ENCODE measurements at regions not wholly inside any gene's neighbourhood (a gene's known extent, or its start where the extent isn't known, plus 50 kb on each side); places are given as distances from the start of the nearest gene placed in this dataset.
A peak's percentile ranks its signal among the peaks of the same experiment; 100 is the strongest.

DNA sequence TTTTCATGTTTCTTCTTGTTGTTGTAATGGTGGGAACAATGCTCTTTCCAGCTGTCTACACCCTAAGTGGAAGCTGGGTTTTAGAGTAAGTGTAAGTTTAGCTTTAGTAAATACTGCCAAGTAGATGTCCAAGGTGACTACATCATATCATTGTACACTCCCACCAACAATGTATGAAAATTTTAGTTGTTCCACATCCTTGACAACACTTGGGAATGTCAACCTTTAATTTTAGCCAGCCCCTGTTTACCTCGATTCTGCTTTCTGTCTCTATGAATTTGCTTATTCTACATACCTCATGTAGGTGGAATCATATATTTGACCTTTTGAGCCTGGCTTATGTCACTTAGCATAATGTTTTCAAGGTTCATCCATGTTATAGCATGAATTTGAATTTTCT, 93.0 kb downstream of the MTPAP start:
- DNase-seq (ENCODE audit: low spot score) = no peak
- Mint-ChIP-seq H3K4me1 (ENCODE audit: low read depth) (peaks cover 8% of the 10 kb centered on the region), H3K36me3 (ENCODE audit: low read depth) (peaks cover 10% of the 10 kb centered on the region), H3K9me3 (peaks cover 23% of the 10 kb centered on the region), H3K27ac (no peak overlapping the region), H3K4me3 (ENCODE audit: low read depth) (no peak overlapping the region), H3K27me3 (ENCODE audit: low read depth) (peaks cover 32% of the 10 kb centered on the region)
- intact Hi-C loops (cut with micrococcal nuclease) = no loop called here

DNA sequence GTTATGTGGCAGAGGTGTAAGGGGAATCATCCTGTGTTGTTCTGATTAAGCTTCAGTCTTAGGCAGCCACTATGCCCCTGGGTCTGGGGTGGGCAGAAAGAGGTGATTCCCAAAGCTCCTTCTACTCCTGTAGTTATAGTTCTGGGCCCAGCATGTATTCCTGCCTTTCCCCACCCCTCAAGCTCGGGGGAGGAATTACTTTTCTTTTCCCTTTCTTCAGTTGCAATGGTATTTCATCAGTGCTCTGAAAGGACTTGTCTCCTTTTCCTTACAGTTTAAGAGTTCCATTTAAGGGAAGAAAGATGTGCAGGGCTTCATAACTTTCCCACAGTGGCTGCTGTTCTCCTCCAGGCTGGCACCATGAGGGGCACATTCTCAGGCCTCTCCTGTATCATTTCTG, 94.2 kb downstream of the MTPAP start:
- Mint-ChIP-seq H3K27ac (no peak overlapping the region), H3K27me3 (ENCODE audit: low read depth) (peaks cover 31% of the 10 kb centered on the region), H3K4me3 (ENCODE audit: low read depth) (no peak overlapping the region), H3K4me1 (ENCODE audit: low read depth) (peaks cover 8% of the 10 kb centered on the region), H3K36me3 (ENCODE audit: low read depth) (peaks cover 10% of the 10 kb centered on the region), H3K9me3 (peaks cover 24% of the 10 kb centered on the region)
- intact Hi-C loops (cut with micrococcal nuclease) = no loop called here
- DNase-seq (ENCODE audit: low spot score) = no peak

DNA sequence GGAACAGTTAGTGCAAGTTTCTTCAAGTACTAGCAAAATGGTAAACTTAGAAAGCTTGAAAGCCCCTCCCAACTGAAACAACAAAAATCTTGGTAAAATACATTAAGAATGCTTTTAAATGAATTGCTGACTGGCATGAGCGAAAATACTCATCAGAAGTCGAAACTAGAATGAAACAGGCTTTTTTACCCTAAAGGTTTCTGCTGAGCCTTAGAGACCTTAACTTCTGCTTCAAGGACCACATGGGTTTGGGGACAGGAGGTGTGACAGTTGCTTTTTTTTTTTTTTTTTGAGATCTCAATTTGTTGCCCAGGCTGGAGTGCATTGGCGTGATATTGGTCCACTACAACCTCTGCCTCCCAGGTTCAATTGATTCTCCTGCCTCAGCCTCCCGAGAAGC, 100.3 kb downstream of the MTPAP start:
- Mint-ChIP-seq H3K9me3 (peaks cover 27% of the 10 kb centered on the region), H3K27ac (no peak overlapping the region), H3K4me1 (ENCODE audit: low read depth) (peaks cover 12% of the 10 kb centered on the region), H3K36me3 (ENCODE audit: low read depth) (peaks cover 8% of the 10 kb centered on the region), H3K27me3 (ENCODE audit: low read depth) (peaks cover 11% of the 10 kb centered on the region), H3K4me3 (ENCODE audit: low read depth) (no peak overlapping the region)
- intact Hi-C loops (cut with micrococcal nuclease) = no loop called here
- DNase-seq (ENCODE audit: low spot score) = no peak

DNA sequence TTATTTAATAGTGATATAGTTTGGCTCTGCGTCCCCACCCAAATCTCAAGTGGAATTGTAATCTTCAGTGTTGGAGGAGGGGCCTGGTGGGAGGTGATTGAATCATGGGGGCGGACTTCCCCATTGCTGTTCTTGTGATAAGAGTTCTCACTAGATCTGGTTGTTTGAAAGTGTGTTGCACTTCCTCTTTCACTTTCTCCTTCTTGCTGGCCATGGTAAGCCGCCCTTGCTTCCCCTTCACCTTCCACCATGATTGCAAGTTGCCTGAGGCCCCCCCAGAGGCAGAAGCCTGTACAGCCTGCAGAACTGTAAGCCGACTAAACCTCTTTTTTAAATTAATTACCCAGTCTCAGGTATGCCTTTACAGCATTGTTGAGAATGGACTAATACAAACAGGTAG, 101.4 kb downstream of the MTPAP start:
- Mint-ChIP-seq H3K36me3 (ENCODE audit: low read depth) (peaks cover 5% of the 10 kb centered on the region), H3K27ac (no peak overlapping the region), H3K9me3 (peaks cover 21% of the 10 kb centered on the region), H3K4me1 (ENCODE audit: low read depth) (peaks cover 8% of the 10 kb centered on the region), H3K27me3 (ENCODE audit: low read depth) (peaks cover 9% of the 10 kb centered on the region), H3K4me3 (ENCODE audit: low read depth) (no peak overlapping the region)
- DNase-seq (ENCODE audit: low spot score) = no peak
- intact Hi-C loops (cut with micrococcal nuclease) = no loop called here

DNA sequence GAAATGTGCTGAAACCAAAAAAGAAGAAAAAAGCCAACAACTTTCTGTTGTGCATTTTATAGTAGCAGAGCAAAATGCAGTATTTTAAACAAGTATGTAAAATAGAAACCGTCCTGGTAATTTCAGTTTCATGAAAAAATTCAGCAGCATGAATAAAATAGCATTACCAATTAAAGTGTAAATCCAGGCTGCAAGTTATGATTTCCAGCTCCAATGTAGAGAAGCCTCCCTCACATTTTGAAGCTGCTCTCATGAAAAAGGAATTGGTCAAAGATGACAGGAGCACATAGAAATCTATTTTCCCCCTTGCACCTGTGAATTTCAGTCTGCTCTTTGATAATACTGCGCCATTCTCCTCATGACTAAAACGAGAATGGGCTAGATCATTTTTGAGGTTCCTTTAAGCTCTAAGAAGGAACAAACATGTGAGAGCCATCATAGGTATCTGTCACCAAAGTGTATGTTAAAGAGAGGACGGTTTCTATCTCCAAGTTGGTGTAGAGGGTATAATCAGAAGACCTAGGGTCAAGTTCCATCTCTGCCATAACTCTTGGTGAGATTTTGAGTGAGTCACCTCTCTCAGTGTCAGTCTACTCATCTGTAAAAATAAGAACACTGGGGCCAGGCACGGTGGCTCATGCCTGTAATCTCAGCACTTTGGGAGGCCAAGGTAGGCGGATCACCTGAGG, 107.5 kb downstream of the MTPAP start:
- H3K27ac Mint-ChIP-seq = no peak overlapping the region
- no peaks in the 10 kb centered on the region for H3K27me3 Mint-ChIP-seq (ENCODE audit: low read depth)
- H3K9me3 Mint-ChIP-seq = no peaks in the 10 kb centered on the region
- intact Hi-C loops (cut with micrococcal nuclease) = loop anchor here (1.0 to 5.0 kb wide), 2 partner anchors 224 to 243 kb away; no protein-coding TSS in a partner anchor
- H3K4me1 Mint-ChIP-seq (ENCODE audit: low read depth) = peaks cover 24% of the 10 kb centered on the region
- no peak overlapping the region for H3K4me3 Mint-ChIP-seq (ENCODE audit: low read depth)
- DNase-seq (ENCODE audit: low spot score) = no peak
- H3K36me3 Mint-ChIP-seq (ENCODE audit: low read depth) = no peaks in the 10 kb centered on the region

DNA sequence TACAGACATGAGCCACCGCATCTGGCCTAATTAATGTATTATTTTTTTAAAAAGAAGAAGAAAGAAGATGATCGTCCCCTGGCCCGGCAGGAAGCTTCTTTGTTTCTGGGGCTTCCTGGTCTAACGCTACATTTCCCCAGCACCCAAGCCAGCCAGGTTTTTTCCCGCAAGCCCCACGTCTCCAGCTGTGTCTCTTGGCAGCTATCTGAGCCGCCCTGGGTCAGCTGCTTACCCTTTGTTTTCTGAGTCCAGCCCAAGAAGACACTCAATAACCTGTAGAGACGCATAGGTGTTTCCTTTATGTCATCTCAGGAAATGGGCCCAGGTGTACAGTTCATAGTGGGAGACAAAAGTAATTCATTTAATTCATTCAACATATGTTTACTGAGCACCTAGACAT, 110.2 kb downstream of the MTPAP start:
- Mint-ChIP-seq H3K27me3 (ENCODE audit: low read depth) (peaks cover 2% of the 10 kb centered on the region), H3K9me3 (peaks cover 8% of the 10 kb centered on the region), H3K27ac (no peak overlapping the region), H3K4me1 (ENCODE audit: low read depth) (peaks cover 27% of the 10 kb centered on the region), H3K36me3 (ENCODE audit: low read depth) (peaks cover 4% of the 10 kb centered on the region), H3K4me3 (ENCODE audit: low read depth) (no peak overlapping the region)
- no peak for DNase-seq (ENCODE audit: low spot score)
- intact Hi-C loops (cut with micrococcal nuclease) = no loop called here

DNA sequence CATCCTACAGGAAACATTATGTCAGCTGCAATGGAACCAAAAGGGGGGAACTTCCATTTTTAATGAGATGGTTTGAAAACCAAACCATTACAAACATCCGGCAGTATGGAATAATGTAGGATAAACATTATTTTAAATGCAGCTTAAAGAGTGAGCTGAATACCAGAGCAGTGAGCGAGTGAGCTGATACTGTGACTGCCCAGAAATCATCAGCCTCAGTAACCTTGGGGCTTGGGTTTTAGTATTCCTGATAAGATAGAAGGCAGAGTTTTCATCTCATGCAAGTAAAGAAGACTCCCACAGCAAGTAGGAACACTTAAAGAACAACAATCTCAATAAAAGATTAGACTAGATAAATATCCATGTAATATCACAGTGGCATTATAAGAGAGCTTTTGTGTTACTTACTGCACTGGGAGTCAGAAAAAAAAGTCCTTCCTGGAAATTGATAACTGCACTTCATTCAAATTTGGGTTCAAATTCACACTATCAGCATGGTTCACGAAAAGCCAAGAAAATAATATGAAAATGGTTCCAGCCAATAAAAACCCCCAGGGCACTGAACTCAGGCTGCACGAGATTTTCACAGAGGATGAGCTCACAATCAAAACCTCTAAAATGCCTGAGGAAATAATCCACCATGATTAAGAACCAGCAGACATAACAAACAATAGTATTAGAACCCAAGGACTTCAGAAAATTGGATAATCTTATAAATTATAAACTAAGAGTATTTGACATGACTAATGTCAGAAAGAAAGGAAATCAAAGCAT, 115.7 kb downstream of the MTPAP start:
- H3K9me3 Mint-ChIP-seq = peaks cover 8% of the 10 kb centered on the region
- H3K27me3 Mint-ChIP-seq (ENCODE audit: low read depth) = peaks cover 2% of the 10 kb centered on the region
- H3K4me1 Mint-ChIP-seq (ENCODE audit: low read depth) = peaks cover 43% of the 10 kb centered on the region
- no peak overlapping the region for H3K4me3 Mint-ChIP-seq (ENCODE audit: low read depth)
- peaks cover 9% of the 10 kb centered on the region for H3K36me3 Mint-ChIP-seq (ENCODE audit: low read depth)
- H3K27ac Mint-ChIP-seq = no peak overlapping the region
- DNase-seq (ENCODE audit: low spot score) = no peak
- intact Hi-C loops (cut with micrococcal nuclease) = loop anchor here (2.0 to 5.0 kb wide), 2 partner anchors 61 to 235 kb away; no protein-coding TSS in a partner anchor

DNA sequence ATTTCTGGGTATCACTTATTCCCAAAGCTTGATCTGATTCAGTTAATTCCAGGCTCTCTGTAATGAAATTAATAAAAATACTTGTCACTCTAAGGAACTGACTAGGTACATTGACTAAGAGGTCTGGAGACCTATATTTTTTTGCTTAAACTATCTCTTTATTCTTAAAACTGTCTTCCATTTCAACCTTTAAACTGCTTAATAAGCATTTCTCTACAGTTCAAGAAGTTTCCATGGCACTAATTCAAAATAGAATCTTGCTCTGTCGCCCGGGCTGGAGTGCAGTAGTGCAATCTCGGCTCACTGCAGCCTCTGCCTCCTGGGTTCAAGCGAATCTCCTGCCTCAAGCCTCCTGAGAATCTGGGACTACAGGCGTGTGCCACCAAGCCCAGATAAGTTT, 117.4 kb downstream of the MTPAP start:
- peak overlapping the region; percentile 34 for H3K4me3 Mint-ChIP-seq (ENCODE audit: low read depth)
- peaks cover 42% of the 10 kb centered on the region for H3K4me1 Mint-ChIP-seq (ENCODE audit: low read depth)
- H3K27ac Mint-ChIP-seq = peak overlapping the region; percentile 17
- peaks cover 2% of the 10 kb centered on the region for H3K27me3 Mint-ChIP-seq (ENCODE audit: low read depth)
- peaks cover 8% of the 10 kb centered on the region for H3K9me3 Mint-ChIP-seq
- peaks cover 9% of the 10 kb centered on the region for H3K36me3 Mint-ChIP-seq (ENCODE audit: low read depth)
- intact Hi-C loops (cut with micrococcal nuclease) = loop anchor here (2.0 to 5.0 kb wide), 2 partner anchors 59 to 233 kb away; no protein-coding TSS in a partner anchor
- no peak for DNase-seq (ENCODE audit: low spot score)

DNA sequence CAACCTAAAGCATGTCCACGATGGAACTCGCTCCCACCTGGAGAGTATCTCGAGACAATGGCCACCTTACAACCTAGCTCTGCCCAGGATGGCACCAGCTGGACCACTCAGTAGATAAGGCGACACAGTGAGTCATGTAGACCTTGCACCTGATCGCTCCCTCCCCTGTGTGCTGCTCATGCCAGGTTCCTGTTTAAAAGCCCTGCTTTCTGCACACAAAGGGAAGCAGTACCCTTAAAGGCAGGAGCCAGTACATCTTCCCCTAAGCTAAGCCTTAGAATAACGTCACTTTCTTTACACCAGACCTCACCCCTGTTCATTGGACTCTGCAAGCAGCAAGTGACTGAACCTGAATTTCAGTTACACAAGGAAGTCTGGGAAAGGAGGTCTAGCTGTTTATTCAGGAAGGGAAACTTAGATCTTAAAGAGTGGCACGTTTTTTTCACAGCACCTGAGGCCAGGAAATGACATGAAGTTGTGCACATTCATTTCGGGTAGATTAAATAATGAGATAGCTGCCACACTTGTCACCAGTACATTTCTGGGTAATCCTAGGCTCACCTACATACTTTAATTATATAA, 117.9 kb downstream of the MTPAP start:
- intact Hi-C loops (cut with micrococcal nuclease) = loop anchor here (5.0 kb wide), 1 partner anchor 59 kb away; no protein-coding TSS in a partner anchor
- peak; percentile 25 for DNase-seq (ENCODE audit: low spot score)

DNA sequence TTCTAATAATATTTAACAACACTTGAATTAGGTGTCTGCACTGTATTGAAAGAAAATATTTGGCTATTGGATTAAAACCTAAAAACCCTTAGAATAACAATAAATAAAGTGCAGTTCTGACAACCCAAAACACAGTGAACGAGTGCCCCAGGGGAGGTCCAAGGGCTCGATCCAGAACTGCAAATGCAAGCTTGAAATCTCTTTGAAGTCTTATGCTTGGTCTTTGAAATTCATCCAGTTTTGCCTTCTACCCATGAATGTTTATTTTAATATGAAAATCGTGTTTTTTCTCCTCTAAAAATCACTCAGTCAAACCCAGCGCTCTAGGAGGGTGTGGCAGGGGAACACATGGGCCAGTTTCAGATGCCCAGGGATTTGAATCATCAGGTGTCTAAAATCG, 119.5 kb downstream of the MTPAP start:
- H3K27ac Mint-ChIP-seq = no peak overlapping the region
- no peaks in the 10 kb centered on the region for H3K27me3 Mint-ChIP-seq (ENCODE audit: low read depth)
- peaks cover 40% of the 10 kb centered on the region for H3K4me1 Mint-ChIP-seq (ENCODE audit: low read depth)
- intact Hi-C loops (cut with micrococcal nuclease) = no loop called here
- peaks cover 6% of the 10 kb centered on the region for H3K36me3 Mint-ChIP-seq (ENCODE audit: low read depth)
- H3K4me3 Mint-ChIP-seq (ENCODE audit: low read depth) = no peak overlapping the region
- peaks cover 2% of the 10 kb centered on the region for H3K9me3 Mint-ChIP-seq
- no peak for DNase-seq (ENCODE audit: low spot score)

More for the DNA sequence above, 117.9 kb downstream of the MTPAP start:
- peaks cover 42% of the 10 kb centered on the region for H3K4me1 Mint-ChIP-seq (ENCODE audit: low read depth)
- H3K4me3 Mint-ChIP-seq (ENCODE audit: low read depth) = no peak overlapping the region
- H3K9me3 Mint-ChIP-seq = peaks cover 8% of the 10 kb centered on the region
- no peaks in the 10 kb centered on the region for H3K27me3 Mint-ChIP-seq (ENCODE audit: low read depth)
- peak overlapping the region; percentile 13 for H3K27ac Mint-ChIP-seq
- H3K36me3 Mint-ChIP-seq (ENCODE audit: low read depth) = peaks cover 9% of the 10 kb centered on the region

DNA sequence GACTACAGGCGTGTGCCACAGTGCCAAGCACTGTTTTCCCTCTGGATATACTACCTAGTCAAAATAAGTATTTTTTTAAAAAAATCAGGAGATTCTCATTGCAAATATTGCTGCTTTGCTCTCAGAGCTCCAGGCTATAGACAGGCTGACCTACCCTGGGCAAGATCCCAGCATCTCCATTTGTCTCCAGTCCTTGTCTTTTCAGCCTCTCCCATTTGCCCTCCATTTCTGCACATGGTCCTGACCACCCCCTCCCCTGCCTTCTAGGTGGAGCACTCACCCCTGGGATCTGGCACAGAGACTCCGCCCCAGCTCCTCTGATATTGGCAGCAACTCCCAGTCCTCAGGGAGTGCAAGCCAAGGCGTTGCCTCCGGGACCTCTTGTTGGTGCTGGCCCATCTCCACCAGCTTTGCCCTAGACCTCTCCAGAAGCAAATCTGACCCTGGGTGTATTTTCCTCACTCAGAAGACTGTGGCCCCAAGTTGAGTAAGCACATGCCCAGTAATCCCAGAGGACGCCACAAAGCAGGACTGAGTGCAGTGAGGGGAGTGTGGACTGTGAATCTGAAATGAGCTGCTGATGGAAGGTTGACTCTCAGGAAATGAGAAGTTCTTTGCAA, 120.6 kb downstream of the MTPAP start:
- intact Hi-C loops (cut with micrococcal nuclease) = no loop called here
- DNase-seq (ENCODE audit: low spot score) = no peak
- Mint-ChIP-seq H3K27me3 (ENCODE audit: low read depth) (no peaks in the 10 kb centered on the region), H3K4me3 (ENCODE audit: low read depth) (no peak overlapping the region), H3K4me1 (ENCODE audit: low read depth) (peaks cover 38% of the 10 kb centered on the region), H3K9me3 (no peaks in the 10 kb centered on the region), H3K27ac (no peak overlapping the region), H3K36me3 (ENCODE audit: low read depth) (peaks cover 5% of the 10 kb centered on the region)

DNA sequence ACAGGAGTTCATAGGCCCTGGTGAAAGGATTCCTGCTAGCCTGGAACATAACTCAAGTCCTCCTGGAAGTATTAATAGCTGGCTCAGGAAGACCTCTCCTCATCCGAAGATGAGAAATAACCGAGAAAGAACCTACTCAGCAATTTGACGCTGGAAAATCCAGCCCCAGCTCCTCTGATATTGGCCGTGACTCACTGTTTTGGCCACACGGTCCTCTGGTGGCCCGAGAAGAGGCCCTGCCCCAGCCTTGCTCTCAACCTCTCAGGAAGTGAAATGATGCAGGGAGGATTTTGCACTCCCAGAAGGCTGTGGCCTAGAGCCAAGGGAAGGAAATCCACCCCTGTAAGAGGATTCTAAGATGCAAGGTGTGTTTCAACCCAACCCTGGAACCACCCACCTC, 121.6 kb downstream of the MTPAP start:
- intact Hi-C loops (cut with micrococcal nuclease) = no loop called here
- DNase-seq (ENCODE audit: low spot score) = no peak
- Mint-ChIP-seq H3K27ac (no peak overlapping the region), H3K4me1 (ENCODE audit: low read depth) (peaks cover 31% of the 10 kb centered on the region), H3K36me3 (ENCODE audit: low read depth) (peaks cover 5% of the 10 kb centered on the region), H3K27me3 (ENCODE audit: low read depth) (peaks cover 2% of the 10 kb centered on the region), H3K9me3 (no peaks in the 10 kb centered on the region), H3K4me3 (ENCODE audit: low read depth) (no peak overlapping the region)

Measured in activated T-helper 2 cell treated with anti-CD3 and anti-CD28 coated beads, Interferon-gamma antibody, Interleukin-2, Interleukin-4, amounts not matched to agents 10 μg/mL and 5 μg/mL and 100 μg/mL, durations not matched to agents 14 hours and 24 hours and 36 hours (primary cell).